GM12891 (cell line): ENCODE measurements at regions not wholly inside any gene's neighbourhood (a gene's known extent, or its start where the extent isn't known, plus 50 kb on each side); places are given as distances from the start of the nearest gene placed in this dataset.

Source experiments
- PAX5 ChIP-seq: IDR thresholded peaks from 2 replicates; pipeline ENCODE4 v1.6.1; 2011; ENCODE audit warnings: low read length, moderate library complexity, mild to moderate bottlenecking; ENCODE audit not compliant: insufficient read depth, severe bottlenecking
- POLR2A ChIP-seq: IDR thresholded peaks from 2 replicates; pipeline ENCODE4 v1.6.1; 2011; ENCODE audit warnings: low read depth, low read length, control low read depth
- POLR2AphosphoS5 ChIP-seq: IDR thresholded peaks from 2 replicates; pipeline ENCODE4 v1.6.1; 2011; ENCODE audit warnings: low read depth, low read length, control low read depth
- POU2F2 ChIP-seq: IDR thresholded peaks from 2 replicates; pipeline ENCODE4 v1.6.1; 2011; ENCODE audit warnings: low read depth, mild to moderate bottlenecking, control low read depth, low read length, moderate library complexity
- SPI1 ChIP-seq: IDR thresholded peaks from 2 replicates; pipeline ENCODE4 v1.6.1; 2011; ENCODE audit warnings: low read depth, low read length, control low read depth
- TAF1 ChIP-seq: IDR thresholded peaks from 2 replicates; pipeline ENCODE4 v1.6.1; 2011; ENCODE audit warnings: low read depth, low read length, control low read depth

GRCh38 chr6:14453712-14454472, 336.3 kb downstream of the CD83 start:
- TF ChIP-seq POLR2A: no peak
- TF ChIP-seq POLR2AphosphoS5: no peak
- no peak for TF ChIP-seq SPI1
- TF ChIP-seq TAF1: no peak
- no peak for TF ChIP-seq PAX5
- no peak for TF ChIP-seq POU2F2
